ENCODE measurements at regions not wholly inside any gene's neighbourhood (a gene's known extent, or its start where the extent isn't known, plus 50 kb on each side); places are given as distances from the start of the nearest gene placed in this dataset.

DNA sequence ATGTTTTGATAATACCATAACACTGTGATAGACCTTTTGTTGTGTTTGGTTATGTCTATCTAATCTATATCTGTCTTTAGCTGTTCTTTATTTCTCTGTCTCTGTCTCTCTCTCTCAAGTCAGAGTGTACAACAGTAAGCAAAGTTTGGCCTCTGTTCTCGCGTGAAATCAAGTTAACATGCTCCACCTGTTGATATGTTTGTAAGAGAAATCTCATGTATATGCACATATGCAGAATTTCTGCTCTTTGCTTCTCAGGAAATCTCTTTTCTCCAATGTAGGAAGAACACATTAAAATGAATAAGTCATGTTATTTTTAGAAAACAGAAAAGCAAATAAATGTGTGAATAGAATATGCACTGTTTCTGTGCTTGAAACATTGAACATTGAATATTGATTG, 425.5 kb upstream of the SEMA6D start:
- DNase-seq = no peak

- no peak for DNase-seq
These were observed 424.6 kb upstream of the SEMA6D start for GRCh38 chr15:47292638-47293190.

DNA sequence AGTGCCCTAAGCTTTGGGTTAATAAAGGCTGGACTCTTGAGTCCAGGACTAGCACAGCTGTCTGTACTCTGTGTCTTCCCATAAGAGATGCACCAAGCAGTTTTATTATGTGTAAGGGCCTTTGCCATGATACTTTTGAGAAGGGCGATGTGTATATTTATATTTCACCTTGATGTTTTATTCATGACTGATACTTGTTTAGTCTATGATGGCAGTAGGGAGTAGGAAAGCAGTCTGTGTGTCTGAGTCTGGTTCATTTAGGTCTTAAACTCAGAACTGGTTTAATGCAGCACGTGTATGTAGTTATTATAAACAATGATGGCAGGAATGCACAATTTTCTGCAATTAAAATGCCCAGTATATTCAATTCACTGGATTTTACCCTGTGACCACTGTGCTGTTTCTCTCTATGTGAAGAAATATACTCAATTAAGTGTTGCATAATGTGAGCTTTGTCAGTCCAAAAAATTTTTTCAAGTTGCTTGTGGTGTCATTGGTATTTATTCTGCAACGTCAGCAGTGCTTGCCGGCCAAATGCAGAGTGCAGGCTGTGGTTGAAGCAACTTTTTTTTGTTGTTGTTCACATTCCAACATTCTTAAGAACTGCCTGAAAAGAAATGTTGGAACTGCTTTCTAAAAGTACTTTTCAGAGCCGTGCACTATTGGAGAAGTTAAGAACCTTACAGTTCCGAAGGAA, 423.7 kb upstream of the SEMA6D start:
- DNase-seq = no peak

- DNase-seq = no peak
These were observed 422.5 kb upstream of the SEMA6D start for GRCh38 chr15:47294765-47295259.

- DNase-seq = no peak
These were observed 420.4 kb upstream of the SEMA6D start for GRCh38 chr15:47296881-47297280.

DNA sequence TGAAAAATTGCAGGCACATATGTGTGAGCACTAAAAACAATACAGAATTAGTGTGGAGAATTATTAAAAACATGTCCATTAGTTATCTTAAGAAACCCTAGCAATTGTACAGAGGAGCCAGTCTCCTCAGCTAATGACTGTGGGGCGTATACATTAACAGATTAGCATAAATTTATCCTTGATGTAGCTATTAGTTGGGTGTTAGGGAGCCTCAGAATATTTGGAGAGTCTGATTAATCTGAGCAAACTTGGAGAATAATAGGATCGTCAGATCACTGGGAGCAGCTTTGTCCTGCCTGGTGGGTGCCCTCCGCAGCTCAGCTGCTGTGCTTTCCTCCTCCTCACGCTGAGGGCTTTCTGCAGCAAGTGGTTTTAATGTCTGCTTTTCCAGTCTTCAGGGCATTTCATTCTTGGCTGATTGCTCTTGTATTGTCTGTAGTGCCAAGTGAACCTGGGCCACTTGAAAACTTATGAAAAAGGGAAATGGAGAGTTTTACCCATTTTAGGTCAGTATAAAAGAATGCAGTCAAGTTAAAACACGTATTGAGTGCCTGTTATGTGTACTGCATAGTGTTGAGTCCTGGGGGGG, 417.4 kb upstream of the SEMA6D start:
- no peak for DNase-seq

- no peak for DNase-seq
These were observed 416.7 kb upstream of the SEMA6D start for GRCh38 chr15:47300596-47300995.

DNA sequence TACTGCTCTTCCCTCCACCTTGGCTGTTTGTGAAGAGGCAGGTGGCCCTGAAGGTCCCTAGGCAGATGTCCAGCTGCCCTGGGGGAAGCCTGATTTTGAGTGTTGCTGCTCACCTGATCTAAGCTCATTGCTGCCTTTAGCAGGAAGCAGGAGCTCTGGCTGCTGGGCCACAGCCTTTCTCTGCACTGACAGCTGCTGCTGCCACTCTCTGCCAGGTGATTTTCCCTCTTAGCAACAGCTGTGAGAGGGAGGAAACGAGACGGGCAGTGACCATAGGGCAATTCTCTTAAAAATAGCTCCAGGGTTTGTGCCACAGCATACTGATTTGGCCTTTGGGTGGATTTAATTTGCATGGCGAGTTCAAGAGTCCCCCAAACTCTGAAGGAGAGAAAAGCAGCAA, 415.8 kb upstream of the SEMA6D start:
- no peak for DNase-seq

GRCh38 chr15:47304656-47305055, 412.6 kb upstream of the SEMA6D start:
- no peak for DNase-seq

DNA sequence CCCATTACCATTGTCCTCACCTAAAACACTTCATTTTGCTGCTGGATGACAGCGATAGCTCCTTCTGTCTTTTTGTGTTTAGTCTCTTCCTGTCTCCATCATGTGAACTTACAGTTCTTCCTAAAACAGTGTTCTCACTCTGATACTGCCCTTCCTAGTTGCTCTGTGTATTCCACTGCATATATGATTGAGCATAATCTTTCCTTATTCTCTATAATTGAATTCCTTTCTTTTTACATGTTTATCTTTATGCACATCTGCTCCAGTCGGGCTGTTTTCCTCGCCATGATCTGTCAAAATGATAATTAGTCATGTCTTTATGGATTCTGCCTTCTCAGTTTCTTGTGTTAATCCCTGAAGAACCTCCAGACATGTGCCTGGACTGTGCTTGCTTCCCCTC, 405.1 kb upstream of the SEMA6D start:
- DNase-seq = no peak

GRCh38 chr15:47326410-47327333, 390.6 kb upstream of the SEMA6D start:
- no peak for DNase-seq

- DNase-seq = no peak
These were observed 385.4 kb upstream of the SEMA6D start for GRCh38 chr15:47331829-47332393.

GRCh38 chr15:47332481-47332880, 384.8 kb upstream of the SEMA6D start:
- DNase-seq = no peak

DNA sequence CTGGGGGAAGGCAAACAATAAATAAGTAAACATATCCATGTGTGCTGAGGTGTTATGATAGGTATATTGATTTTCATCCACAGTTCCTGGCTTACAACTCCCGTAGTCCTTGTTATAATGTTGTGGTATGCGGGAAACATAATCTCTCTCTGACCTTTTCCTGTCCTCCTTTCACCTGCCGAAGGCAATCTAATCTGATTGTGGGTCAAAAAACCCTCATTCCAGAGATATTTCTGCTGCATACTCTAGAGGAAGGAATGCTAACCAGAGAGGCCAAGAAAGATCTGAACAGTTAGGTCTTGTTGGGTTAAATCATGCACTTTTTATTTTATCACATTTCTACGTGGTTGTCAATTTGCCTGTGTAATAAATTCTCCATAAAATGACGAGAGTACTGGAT, 383.6 kb upstream of the SEMA6D start:
- no peak for DNase-seq

- DNase-seq = no peak
These were observed 382.3 kb upstream of the SEMA6D start for GRCh38 chr15:47334805-47335535.

DNA sequence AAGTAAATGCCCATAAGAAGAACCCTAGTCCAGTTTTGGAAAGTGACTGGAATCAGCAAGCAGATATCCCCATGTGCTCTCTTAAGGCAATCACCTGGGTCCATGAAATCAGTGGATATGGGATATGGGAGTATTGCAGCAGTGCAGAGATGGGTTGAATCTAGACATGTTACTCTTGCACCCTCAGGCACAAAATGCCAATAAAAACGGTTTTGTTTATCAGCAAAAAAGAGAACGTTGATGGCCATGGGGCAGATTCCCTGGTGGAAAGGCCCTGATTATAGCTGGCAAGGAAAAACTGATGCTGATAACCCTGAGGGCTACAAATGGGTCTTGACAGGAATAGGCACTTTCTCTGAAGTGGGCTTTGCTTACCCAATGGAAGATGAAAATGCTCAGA, 380.2 kb upstream of the SEMA6D start:
- DNase-seq = no peak

GRCh38 chr15:47337836-47338235, 379.5 kb upstream of the SEMA6D start:
- no peak for DNase-seq

DNA sequence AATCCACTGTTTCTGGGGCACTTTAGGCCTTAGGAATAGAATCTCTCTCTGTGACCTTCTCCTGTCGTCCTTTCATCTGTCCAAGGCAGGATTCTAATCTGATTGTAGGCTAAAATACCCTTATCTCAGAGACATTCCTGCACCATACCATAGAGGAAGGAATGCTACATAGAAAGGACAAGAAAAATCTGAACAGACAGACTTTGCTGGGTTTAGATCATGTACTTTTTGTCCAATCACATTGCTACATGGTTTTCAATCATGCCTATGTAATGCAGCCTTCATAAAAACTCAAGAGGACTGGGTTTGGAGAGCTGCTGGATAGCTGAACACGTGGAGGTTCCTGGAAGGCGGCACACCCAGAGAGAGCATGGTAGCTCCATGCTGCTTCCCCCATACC, 378.5 kb upstream of the SEMA6D start:
- DNase-seq = no peak

DNA sequence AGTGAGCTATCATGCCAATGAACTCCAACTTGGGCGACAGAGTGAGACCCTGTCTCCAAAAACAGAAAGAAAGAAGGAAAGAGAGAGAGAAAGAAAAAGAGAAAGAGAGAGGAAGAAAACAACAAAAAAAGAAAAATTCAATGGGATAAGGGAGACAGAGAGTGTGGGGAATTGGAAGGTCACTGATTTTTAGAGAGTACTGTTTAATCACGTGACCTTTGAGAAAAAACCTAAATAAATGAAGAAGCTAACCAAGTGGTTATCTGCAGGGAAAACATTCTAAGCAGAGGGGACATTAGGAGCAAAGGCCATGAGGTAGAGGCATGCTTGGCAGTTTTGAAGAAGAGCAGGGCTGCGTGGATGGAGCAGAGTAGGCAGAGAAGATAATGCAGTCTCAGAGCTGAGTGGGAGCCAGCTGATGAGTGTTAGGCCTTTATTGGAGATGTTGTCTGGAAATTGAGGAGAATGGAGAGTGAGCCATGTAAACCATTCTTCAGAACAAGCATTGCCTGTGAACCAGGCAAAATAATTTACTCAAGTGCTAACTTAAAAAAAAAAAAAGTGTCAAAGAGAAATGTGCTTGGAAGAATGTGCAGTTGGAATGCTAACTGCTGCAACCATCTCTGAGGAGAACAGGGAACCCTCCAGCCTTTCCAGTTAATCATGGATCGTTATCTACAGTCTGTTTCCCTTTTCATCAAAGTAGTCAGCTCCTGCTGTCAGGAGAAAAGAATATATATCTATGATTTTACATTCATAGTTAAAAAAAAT, 377.3 kb upstream of the SEMA6D start:
- DNase-seq = no peak

- DNase-seq = no peak
These were observed 376.8 kb upstream of the SEMA6D start for GRCh38 chr15:47340571-47340920.

DNA sequence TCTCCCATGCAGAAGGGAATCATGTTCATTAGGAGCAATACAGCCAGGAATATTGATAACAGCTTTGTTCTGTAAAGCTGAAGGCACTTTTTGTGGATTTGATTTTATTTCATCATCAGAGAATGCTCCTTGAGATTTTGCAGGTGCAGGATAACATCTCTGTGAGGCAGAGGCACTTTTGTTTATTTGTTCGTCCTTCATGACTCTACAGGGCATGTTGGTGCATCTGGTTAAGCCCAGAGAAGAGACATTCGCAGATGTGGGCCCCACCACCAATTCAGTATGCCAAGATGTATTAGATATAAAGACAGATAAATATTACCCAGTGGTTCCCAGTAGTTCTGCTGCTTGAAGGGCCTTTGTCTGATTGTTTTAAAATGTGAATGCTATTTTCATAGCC, 368.1 kb upstream of the SEMA6D start:
- DNase-seq = no peak

- DNase-seq = no peak
These were observed 365.8 kb upstream of the SEMA6D start for GRCh38 chr15:47351501-47351900.
